HepG2 (cell line): ENCODE measurements at regions not wholly inside any gene's neighbourhood (a gene's known extent, or its start where the extent isn't known, plus 50 kb on each side); places are given as distances from the start of the nearest gene placed in this dataset.

Experiments
- ATAC-seq: fragments of 200-7000 bp; cut with Tn5 transposase; 3 replicates; pipeline ENCODE4 v1.9.1; 2020; ENCODE audit warnings: mild to moderate bottlenecking, moderate library complexity
- BruUV-seq: library from RNA; stranded (reverse); fragments of 400-500 nt; replicated peaks from 2 replicates; lab custom pipeline; 2021; lab: Mats Ljungman, UMichigan
- CTCF ChIA-PET: fragments of 300-600 bp; formaldehyde crosslinking; extraction: SDS; loops from one replicate; lab custom pipeline; 2021; ENCODE audit warnings: low total read pairs, inconsistent platforms, low intra/inter-chr PET ratio; lab: Yijun Ruan, JAX
- POLR2A ChIA-PET: fragments of 350-600 bp; sonication (Branson Sonifier 250); formaldehyde crosslinking; loops from one replicate; lab custom pipeline; 2020; ENCODE audit warnings: antibody characterized with exemption, inconsistent platforms; lab: Yijun Ruan, JAX
- DNase-seq: peaks from one replicate; pipeline ENCODE4 v3.0.0-alpha.2; 2015; ENCODE audit warnings: low spot score
- FAIRE-seq: peaks from 3 replicates; lab custom pipeline; 2011; peaks lifted over from hg19 to GRCh38; lab: Jason Lieb, UNC
- H2AFZ ChIP-seq: one replicate; pipeline ENCODE4 v1.6.1; 2011; ENCODE audit warnings: low read length, inconsistent platforms
- H3K27ac ChIP-seq: fragments of 300-600 bp; 3 replicates; pipeline ENCODE4 v1.8.0; 2011; ENCODE audit warnings: mixed run types, mild to moderate bottlenecking, mixed read lengths, low read length, inconsistent platforms; ENCODE audit not compliant: insufficient read depth; ENCODE audit errors: extremely low read length
- H3K27me3 ChIP-seq, 2 experiments: fragments of 200-600 bp in 1 of 2; 2 replicates in 1 of 2; 3 replicates in 1 of 2; pipeline versions ENCODE4 v1.6.0 to v1.8.0; 2011; ENCODE audit warnings: low read length in 2 of 2, mild to moderate bottlenecking in 2 of 2, moderate library complexity in 2 of 2, inconsistent platforms in 1 of 2; ENCODE audit not compliant: insufficient read depth in 2 of 2, control insufficient read depth in 1 of 2
- H3K36me3 ChIP-seq, 2 experiments: fragments of 200-600 bp in 1 of 2; replicated peaks in 1 of 2; 2 replicates in 1 of 2; 3 replicates in 1 of 2; pipeline versions ENCODE4 v1.5.1 to v1.8.0; 2011; ENCODE audit warnings: low read length in 2 of 2, inconsistent platforms in 1 of 2; ENCODE audit not compliant: insufficient read depth in 2 of 2, control insufficient read depth in 1 of 2
- H3K4me1 ChIP-seq: 2 replicates; pipeline ENCODE4 v1.5.1; 2012; ENCODE audit warnings: low read length, inconsistent platforms; ENCODE audit not compliant: insufficient read depth
- H3K4me2 ChIP-seq: 2 replicates; pipeline ENCODE4 v1.6.0; 2011; ENCODE audit warnings: low read depth, low read length, inconsistent platforms
- H3K4me3 ChIP-seq, 3 experiments: fragments of 200-600 bp in 1 of 3; sonication (generic), shearing (Covaris generic) in 1 of 3; replicated peaks in 1 of 3; 2 replicates each; pipeline ENCODE4 v1.5.1; 2011 to 2016; ENCODE audit warnings: low read length in 3 of 3, inconsistent platforms in 2 of 3, low read depth in 2 of 3, mild to moderate bottlenecking in 2 of 3, control low read depth in 1 of 3, mixed read lengths in 1 of 3; ENCODE audit not compliant: insufficient read depth in 1 of 3
- H3K79me2 ChIP-seq: one replicate; pipeline ENCODE4 v1.6.1; 2011; ENCODE audit warnings: low read length, inconsistent platforms; ENCODE audit not compliant: insufficient read depth
- H3K9ac ChIP-seq: 2 replicates; pipeline ENCODE4 v1.6.0; 2011; ENCODE audit warnings: mild to moderate bottlenecking, low read depth, low read length, inconsistent platforms; ENCODE audit not compliant: insufficient read depth
- H3K9me3 ChIP-seq: 2 replicates; pipeline ENCODE4 v1.5.1; 2012; ENCODE audit warnings: mild to moderate bottlenecking, low read length
- H4K20me1 ChIP-seq: 2 replicates; pipeline ENCODE4 v1.6.0; 2011; ENCODE audit warnings: inconsistent platforms, mild to moderate bottlenecking, low read length, moderate library complexity; ENCODE audit not compliant: insufficient read depth
- BHLHE40 ChIP-seq: IDR thresholded peaks from 2 replicates; pipeline ENCODE4 v1.6.1; 2011; ENCODE audit warnings: low read length, improper control_type of control experiment
- FOSL2 ChIP-seq: sonication (generic); formaldehyde crosslinking; IDR thresholded peaks from 2 replicates; pipeline ENCODE4 v1.4.0; 2020; ENCODE audit warnings: missing genetic modification reagents
- GTF3A ChIP-seq: sonication (generic); formaldehyde crosslinking; conservative IDR thresholded peaks from 2 replicates; pipeline ENCODE4 v1.4.0; 2020; ENCODE audit warnings: mild to moderate bottlenecking, missing genetic modification reagents
- HMGA1 ChIP-seq: sonication (generic); formaldehyde crosslinking; conservative IDR thresholded peaks from 2 replicates; pipeline ENCODE4 v1.4.0; 2020; ENCODE audit warnings: missing genetic modification reagents
- IRF9 ChIP-seq: sonication (generic); formaldehyde crosslinking; IDR thresholded peaks from 2 replicates; pipeline ENCODE4 v1.8.0; 2022; ENCODE audit warnings: missing genetic modification reagents, mild to moderate bottlenecking, borderline replicate concordance
- KLF13 ChIP-seq: sonication (generic); formaldehyde crosslinking; IDR thresholded peaks from 2 replicates; pipeline ENCODE4 v1.4.0; 2020; ENCODE audit warnings: mild to moderate bottlenecking, missing genetic modification reagents
- MATR3 ChIP-seq: sonication (generic); formaldehyde crosslinking; IDR thresholded peaks from 2 replicates; pipeline ENCODE4 v1.4.0; 2020; ENCODE audit warnings: missing genetic modification reagents
- MED13 ChIP-seq: sonication (generic); formaldehyde crosslinking; IDR thresholded peaks from 2 replicates; pipeline ENCODE4 v1.5.0; 2020; ENCODE audit warnings: missing genetic modification reagents
- SMC3 ChIP-seq: IDR thresholded peaks from 2 replicates; pipeline ENCODE4 v1.6.1; 2011; ENCODE audit warnings: low read length, improper control_type of control experiment
- ZBTB7A ChIP-seq: sonication (generic); formaldehyde crosslinking; IDR thresholded peaks from 2 replicates; pipeline ENCODE4 v1.8.0; 2022; ENCODE audit warnings: mild to moderate bottlenecking, missing genetic modification reagents
- ZFP82 ChIP-seq: sonication (generic); formaldehyde crosslinking; IDR thresholded peaks from 2 replicates; pipeline ENCODE4 v1.5.1; 2020; ENCODE audit warnings: mild to moderate bottlenecking, missing genetic modification reagents, borderline replicate concordance
- ZNF572 ChIP-seq: sonication (generic); formaldehyde crosslinking; IDR thresholded peaks from 2 replicates; pipeline ENCODE4 v1.5.1; 2020; ENCODE audit warnings: mild to moderate bottlenecking, missing genetic modification reagents
- WGBS: methylation state at CpG from one replicate; pipeline ENCODE4 v1.1.6; 2017; ENCODE audit warnings: low lambda C conversion rate; 5-methylcytosine and 5-hydroxymethylcytosine counted together
- in situ Hi-C: cut with HindIII; loops from 2 replicates; pipeline ENCODE4 v1.10.0; 2017; ENCODE audit warnings: low pct_unique_long_range_greater_than_20kb; ENCODE audit not compliant: extremely low pct_ligation_motif_present
- intact Hi-C: fragments of 100-400 bp; cut with micrococcal nuclease; formaldehyde crosslinking; loops from one replicate; pipeline ENCODE4 v1.10.0; 2022; ENCODE audit not compliant: unreplicated experiment

GRCh38 chr11:33444835-33445594 is 187.8 kb downstream of the HIPK3 start:
- no peak for DNase-seq
- H4K20me1 ChIP-seq = no peaks in the 10 kb centered on the region
- H3K4me3 ChIP-seq = no peak overlapping the region
- BruUV-seq = no TSS peak
- TF ChIP-seq ZFP82 (no peak), GTF3A (CRISPR knock-in tag) (no peak), HMGA1 (no peak), BHLHE40 (no peak), ZBTB7A (CRISPR knock-in tag) (no peak), KLF13 (CRISPR knock-in tag) (no peak), MATR3 (no peak), FOSL2 (peak; percentile 34; the same call in 1 of the 2 replicates)
- no peak for ATAC-seq
- no peaks in the 10 kb centered on the region for H3K9me3 ChIP-seq
- H3K4me2 ChIP-seq = no peak overlapping the region; the same call in 1 of the 2 replicates
- no peaks in the 10 kb centered on the region for H3K36me3 ChIP-seq
- H3K4me1 ChIP-seq = peaks cover 21% of the 10 kb centered on the region
- no peaks in the 10 kb centered on the region; a peak in 1 of 5 replicates for H3K27me3 ChIP-seq
- H2AFZ ChIP-seq = no peak overlapping the region
- no peak overlapping the region for H3K27ac ChIP-seq
- WGBS = 30% methylated on average over 4 of the region's 4 CpGs
- no peak overlapping the region for H3K9ac ChIP-seq
- POLR2A ChIA-PET = no interaction called here
- CTCF ChIA-PET = no interaction called here
- FAIRE-seq = no peak
- intact Hi-C loops (no loop called here), in situ Hi-C loops (no loop called here)
- H3K79me2 ChIP-seq = no peaks in the 10 kb centered on the region

GRCh38 chr11:33443684-33444083 is 186.5 kb downstream of the HIPK3 start:
- DNase-seq (no peak), FAIRE-seq (no peak), ATAC-seq (no peak)
- in situ Hi-C loops (no loop called here), intact Hi-C loops (no loop called here)
- H3K4me1 ChIP-seq = peaks cover 21% of the 10 kb centered on the region
- H3K27me3 ChIP-seq = no peaks in the 10 kb centered on the region; a peak in 1 of 5 replicates
- CTCF ChIA-PET = no interaction called here
- H3K36me3 ChIP-seq = no peaks in the 10 kb centered on the region
- no TSS peak for BruUV-seq
- TF ChIP-seq IRF9 (CRISPR knock-in tag) (no peak), SMC3 (no peak), ZNF572 (CRISPR knock-in tag) (no peak), MED13 (CRISPR knock-in tag) (no peak)
- no peak overlapping the region for H2AFZ ChIP-seq
- no peak overlapping the region for H3K9ac ChIP-seq
- H3K9me3 ChIP-seq = no peaks in the 10 kb centered on the region
- POLR2A ChIA-PET = no interaction called here
- H3K4me2 ChIP-seq = no peak overlapping the region
- H3K27ac ChIP-seq = no peak overlapping the region
- no peaks in the 10 kb centered on the region for H4K20me1 ChIP-seq
- no peaks in the 10 kb centered on the region for H3K79me2 ChIP-seq
- H3K4me3 ChIP-seq = no peak overlapping the region
